GM18907 (cell line): ENCODE measurements at regions not wholly inside any gene's neighbourhood (a gene's known extent, or its start where the extent isn't known, plus 50 kb on each side); places are given as distances from the start of the nearest gene placed in this dataset.

Experiments
- ATAC-seq: cut with Tn5 transposase; IDR thresholded peaks from one replicate; pipeline ENCODE4 v1.9.1; 2021; ENCODE audit warnings: mild to moderate bottlenecking, moderate library complexity; ENCODE audit not compliant: unreplicated experiment

DNA sequence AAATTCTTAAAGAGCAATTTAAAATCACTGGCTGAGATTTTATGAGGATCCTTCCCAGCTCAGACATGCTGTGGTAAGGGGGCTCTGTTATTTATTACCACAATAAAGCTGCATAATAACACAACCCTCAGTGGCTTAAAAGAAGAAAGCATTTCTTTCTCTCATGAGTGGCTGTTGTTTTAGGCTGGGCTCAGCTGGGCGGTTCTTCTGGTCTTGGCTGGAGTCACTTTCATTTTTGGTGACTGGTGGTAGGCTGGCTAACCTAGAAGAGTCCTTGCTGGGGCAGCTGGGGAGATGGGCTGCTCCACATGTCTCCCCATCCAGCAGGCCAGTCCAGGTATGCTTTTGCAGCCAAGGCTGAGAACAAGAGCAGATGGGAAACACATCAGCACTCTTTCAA lies 113.0 kb upstream of the MSX1 start:
- ATAC-seq = no peak

GRCh38 chr4:4740071-4740470 lies 119.4 kb upstream of the MSX1 start:
- no peak for ATAC-seq

DNA sequence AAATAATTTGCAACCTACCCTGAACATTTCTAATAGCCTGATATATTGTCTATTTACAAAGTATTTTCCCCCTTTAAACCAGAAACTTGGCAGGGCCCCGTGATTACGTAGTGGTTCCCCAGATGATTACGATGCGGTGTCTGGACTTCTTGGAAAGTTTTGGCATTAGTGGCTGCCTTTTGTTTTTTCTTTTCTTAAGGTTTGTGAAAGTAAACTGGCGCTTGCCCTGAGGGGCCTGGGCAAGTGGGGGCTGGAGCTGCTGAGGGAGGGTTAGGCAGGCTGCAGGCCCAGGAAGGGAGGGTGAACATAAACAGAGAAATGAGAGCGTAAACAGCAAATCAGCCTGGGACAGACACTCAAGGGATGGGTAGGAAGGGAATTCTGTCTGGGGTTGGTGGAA lies 123.6 kb upstream of the MSX1 start:
- no peak for ATAC-seq

GRCh38 chr4:4735136-4735750 lies 124.2 kb upstream of the MSX1 start:
- no peak for ATAC-seq

DNA sequence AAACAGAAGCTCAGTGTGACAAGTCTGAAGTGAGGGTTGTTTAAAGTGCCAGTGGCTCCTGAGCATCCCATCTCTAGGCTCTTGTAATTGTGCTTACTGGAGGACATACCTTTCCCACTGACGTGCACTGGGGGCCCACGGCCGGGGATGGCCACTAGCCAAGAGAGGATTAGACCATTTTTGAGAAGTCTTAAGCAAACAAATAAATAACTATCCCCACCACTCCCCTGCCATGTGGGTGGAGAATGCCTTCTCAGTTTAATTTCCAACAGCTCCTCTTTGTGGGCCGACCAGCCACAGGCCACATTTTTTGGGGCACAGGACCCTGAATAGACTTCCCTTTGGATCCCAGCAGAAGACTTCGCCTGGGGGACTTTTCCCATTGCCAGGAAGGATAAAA lies 125.0 kb upstream of the MSX1 start:
- ATAC-seq = no peak

DNA sequence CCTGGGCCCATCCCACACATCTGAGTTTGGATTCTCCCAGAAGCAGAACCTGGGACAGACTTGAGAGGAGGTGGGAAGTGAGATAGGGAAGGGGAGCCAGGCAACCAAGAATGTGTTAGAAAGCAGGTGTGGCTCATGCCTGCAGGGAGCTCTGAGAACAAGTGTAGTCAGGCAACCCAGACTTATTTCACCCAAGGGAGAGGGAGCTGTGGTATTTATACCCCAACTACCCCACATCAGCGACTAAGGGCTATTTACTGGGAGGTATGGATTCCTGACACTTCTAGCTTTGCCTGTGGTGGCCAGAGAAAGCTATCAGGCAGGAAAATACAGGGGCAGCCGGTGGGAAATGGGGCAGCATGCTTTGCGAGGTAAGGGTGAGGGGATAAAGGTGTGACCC lies 125.8 kb upstream of the MSX1 start:
- ATAC-seq = no peak

DNA sequence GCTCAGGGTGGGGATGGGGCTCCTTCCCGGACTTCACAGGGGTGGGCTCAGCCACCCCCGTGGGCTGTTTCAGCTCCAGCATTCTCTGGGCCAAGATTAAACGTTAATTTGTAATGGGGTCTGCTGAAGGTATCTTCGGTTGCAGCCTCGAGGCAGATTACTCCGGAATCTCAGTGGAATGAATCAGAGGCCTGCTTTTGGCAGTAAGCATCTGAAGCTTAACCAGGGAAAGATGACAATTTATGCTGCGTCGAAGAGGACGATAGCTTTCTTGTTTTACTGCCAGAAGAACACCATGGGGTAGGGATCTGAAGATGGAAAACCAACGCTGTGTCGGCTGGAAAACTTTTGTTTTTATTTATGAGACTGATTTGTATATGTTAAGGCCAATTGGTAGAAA lies 129.2 kb upstream of the MSX1 start:
- ATAC-seq = no peak

- no peak for ATAC-seq
Measured at GRCh38 chr4:4729206-4729605, 130.3 kb upstream of the MSX1 start.

DNA sequence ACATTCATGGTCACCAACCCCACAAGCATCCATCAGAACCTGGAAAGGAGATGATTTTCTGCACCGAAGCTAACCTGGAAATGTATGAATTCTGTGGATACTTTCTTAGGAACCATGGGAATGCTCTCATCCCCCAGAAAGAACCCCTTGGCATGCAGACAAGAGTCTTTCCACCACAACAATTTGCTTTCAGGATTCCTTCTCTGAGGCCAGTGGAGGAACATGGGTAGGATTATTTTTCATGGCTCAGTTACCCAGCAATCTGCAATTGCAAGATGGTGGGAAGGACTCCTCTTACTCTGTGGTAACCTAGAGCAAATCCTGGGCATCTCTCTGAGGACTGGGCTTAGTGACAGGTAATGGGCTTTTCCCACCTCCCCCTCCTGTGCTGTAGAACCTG lies 131.9 kb upstream of the MSX1 start:
- no peak for ATAC-seq

DNA sequence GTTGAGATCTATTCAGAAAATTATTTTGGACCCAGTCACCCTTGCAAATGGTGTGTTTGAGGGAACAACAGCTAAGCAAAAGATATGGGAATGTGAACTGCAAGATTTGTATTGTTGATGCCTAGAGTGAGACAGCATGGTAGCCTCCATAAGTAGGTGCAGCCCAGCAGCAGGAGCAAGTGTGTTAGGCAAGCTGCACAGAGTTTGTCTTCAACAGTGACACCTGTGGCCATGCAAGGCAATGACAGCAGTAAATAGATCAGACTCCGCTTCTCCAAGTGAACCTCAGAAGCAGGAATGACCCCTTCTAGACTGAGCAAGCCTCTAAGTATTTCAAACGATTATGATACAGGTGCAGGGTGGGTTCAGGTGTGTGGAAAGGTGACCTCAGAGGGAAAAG lies 133.4 kb upstream of the MSX1 start:
- ATAC-seq = no peak

DNA sequence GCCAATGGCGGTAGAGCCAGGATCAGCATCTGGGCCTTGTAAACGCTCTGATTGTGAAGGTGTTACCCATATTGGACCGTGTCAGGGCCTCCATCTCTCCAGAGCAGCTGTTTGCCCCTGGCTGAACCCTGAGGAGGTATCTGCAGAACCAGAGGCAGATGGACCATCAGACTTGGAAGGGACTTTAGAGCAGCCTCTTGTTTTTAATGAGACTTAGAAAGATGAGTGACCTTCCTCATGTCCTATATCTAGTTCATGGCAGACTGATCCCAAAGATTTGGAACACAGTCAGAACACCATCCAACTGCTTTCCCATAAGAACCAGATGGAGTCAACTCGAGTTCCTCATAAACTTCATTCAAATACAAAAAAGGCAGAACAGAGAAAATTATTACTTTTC lies 135.1 kb upstream of the MSX1 start:
- no peak for ATAC-seq

DNA sequence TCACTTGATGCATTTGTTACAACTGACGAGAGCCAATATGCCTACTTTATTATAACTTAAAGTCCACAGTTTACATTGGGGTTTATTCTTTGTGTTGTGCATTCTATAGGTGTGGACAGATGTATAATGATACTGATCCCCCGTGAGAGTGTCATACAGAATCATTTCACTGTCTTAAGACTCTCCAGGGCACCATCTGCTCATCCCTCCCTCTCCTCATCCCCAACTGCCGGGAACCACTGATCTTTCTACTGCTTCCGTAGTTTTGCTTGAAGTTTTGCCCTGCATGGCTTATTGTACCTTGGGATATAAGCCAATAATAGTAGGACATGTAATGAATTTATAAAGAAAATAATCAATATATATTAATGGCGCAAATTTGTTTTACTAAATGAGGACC lies 137.8 kb upstream of the MSX1 start:
- no peak for ATAC-seq

DNA sequence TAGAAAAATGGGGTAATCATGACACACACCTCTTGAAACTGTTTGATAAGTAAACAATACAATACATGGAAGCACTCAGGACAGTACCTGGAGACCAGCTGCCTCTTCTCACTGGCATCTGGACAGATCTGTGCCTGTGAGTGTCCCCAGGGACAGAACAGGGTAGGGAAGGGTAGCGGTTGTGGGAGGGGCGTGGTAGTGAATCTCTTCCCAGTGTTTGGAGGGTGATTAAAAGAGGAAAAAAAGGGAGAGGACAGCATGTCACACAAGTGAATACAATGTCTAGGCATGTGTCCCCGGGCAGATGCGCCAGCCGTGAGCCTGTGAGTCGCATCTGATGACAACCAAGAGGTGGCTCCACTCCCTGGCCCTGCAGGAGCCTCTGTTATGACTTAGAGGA lies 138.8 kb upstream of the MSX1 start:
- no peak for ATAC-seq

- no peak for ATAC-seq
Measured at GRCh38 chr4:4719436-4719835, 140.0 kb upstream of the MSX1 start.

GRCh38 chr4:4717692-4718091 lies 141.8 kb upstream of the MSX1 start:
- no peak for ATAC-seq

DNA sequence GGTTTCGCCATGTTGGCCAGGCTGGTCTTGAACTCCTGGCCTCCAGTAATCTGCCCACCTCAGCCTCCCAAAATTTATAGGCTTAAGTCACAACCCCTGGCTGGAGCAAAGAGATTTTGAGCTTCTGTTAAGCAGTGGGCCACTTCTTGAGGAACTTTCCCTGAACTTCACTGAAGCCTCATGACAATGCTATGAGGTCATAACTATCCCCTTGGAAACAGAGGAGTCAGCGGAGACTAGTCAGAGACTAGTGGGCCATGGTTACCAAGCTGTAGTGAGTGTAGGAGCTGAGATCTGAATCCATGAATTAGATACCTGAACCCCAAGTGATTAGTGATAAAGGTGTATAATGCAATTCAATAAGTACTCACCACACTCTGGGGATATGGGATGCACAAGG lies 145.1 kb upstream of the MSX1 start:
- no peak for ATAC-seq

- no peak for ATAC-seq
Measured at GRCh38 chr4:4712800-4713528, 146.5 kb upstream of the MSX1 start.

- ATAC-seq = no peak
Measured at GRCh38 chr4:4711902-4712301, 147.6 kb upstream of the MSX1 start.

DNA sequence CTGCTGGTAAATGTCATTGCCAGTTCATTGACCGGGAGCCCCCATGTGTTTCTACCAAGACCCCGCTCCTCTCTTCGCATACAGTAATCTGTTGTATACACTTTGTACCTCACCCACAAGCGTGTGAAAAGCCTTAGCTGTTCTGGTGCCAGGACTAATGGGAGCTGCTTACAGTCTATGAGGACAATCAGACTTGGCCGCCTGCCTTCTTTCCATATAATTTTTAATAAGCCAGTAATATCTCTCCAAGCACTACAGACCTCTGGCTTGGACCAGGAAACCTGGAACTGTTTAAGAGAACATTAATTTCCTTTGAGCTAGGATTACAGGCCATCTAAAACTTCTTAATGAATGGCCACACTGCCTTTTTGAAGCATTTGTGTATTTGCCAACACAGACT lies 149.7 kb upstream of the MSX1 start:
- ATAC-seq = no peak

- ATAC-seq = no peak
Measured at GRCh38 chr4:4704267-4704666, 155.2 kb upstream of the MSX1 start.

DNA sequence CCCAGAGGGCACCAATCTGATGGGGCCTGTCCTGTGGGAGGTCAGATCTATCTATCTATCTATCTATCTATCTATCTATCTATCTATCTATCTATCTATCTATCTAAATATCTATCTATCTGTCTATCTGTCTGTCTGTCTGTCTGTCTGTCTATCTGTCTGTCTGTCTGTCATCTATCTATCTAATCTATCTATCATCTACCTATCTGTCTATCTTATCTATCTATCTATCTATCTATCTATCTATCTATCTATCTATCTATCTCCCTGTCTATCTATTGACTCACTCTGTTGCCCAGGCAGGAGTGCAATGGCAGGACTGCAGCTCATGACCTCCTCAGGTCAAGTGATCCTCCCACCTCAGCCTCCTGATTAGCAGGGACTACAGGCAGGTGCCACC lies 155.7 kb upstream of the STX18 start:
- ATAC-seq = no peak

GRCh38 chr4:4696530-4696929 lies 154.7 kb upstream of the STX18 start:
- ATAC-seq = no peak

DNA sequence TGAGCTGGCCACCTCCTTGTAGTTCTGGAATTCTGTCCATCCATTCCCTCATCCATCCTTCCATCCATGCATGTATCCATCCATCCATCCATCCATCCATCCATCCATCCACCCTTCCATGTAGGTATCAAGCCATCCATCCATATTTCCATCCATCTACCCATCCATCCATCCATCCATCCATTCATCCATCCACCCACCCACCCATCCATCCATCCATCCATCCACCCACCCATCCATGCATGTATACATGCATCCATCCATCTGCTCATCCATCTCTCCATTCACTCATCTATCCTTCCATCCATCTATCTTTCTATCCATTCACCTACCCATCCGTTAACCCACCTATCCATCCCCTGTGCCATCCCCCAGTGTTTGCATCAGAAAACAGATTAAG lies 153.6 kb upstream of the STX18 start:
- ATAC-seq = no peak
